HepG2 (cell line): ENCODE measurements at regions not wholly inside any gene's neighbourhood (a gene's known extent, or its start where the extent isn't known, plus 50 kb on each side); places are given as distances from the start of the nearest gene placed in this dataset.

Source experiments
- CBX1 ChIP-seq: IDR thresholded peaks from one replicate; pipeline ENCODE4 v1.6.1; 2016; ENCODE audit warnings: antibody characterized with exemption, low read depth
- CBX5 ChIP-seq: sonication (generic); formaldehyde crosslinking; IDR thresholded peaks from 2 replicates; pipeline ENCODE4 v1.4.0; 2020; ENCODE audit warnings: missing genetic modification reagents, borderline replicate concordance
- FIP1L1 ChIP-seq: fragments of 200-400 bp; formaldehyde crosslinking; IDR thresholded peaks from 2 replicates; pipeline ENCODE4 v1.6.1; 2018; ENCODE audit warnings: low read depth, mild to moderate bottlenecking, low read length, moderate library complexity, borderline replicate concordance; ENCODE audit not compliant: insufficient read depth
- PHF5A ChIP-seq: IDR thresholded peaks from one replicate; pipeline ENCODE4 v1.6.1; 2018; ENCODE audit warnings: low read depth, missing genetic modification reagents; ENCODE audit not compliant: unreplicated experiment
- PRMT3 ChIP-seq: sonication (generic); formaldehyde crosslinking; IDR thresholded peaks from 2 replicates; pipeline ENCODE4 v1.8.1; 2022; ENCODE audit warnings: low read depth, mild to moderate bottlenecking, moderate library complexity, missing genetic modification reagents, borderline replicate concordance
- TAF1 ChIP-seq: sonication (generic); formaldehyde crosslinking; IDR thresholded peaks from 2 replicates; pipeline ENCODE4 v1.4.0; 2020; ENCODE audit warnings: missing genetic modification reagents
- TP53 ChIP-seq: sonication (generic); formaldehyde crosslinking; conservative IDR thresholded peaks from 2 replicates; pipeline ENCODE4 v1.4.0; 2020; ENCODE audit warnings: missing genetic modification reagents
- ZFP62 ChIP-seq: sonication (generic); formaldehyde crosslinking; IDR thresholded peaks from 2 replicates; pipeline ENCODE4 v1.4.0; 2020; ENCODE audit warnings: missing genetic modification reagents
- ZNF350 ChIP-seq: sonication (generic); formaldehyde crosslinking; IDR thresholded peaks from 2 replicates; pipeline ENCODE4 v1.4.0; 2020; ENCODE audit warnings: mild to moderate bottlenecking, low read depth, missing genetic modification reagents, borderline replicate concordance
- ZNF570 ChIP-seq: sonication (generic); formaldehyde crosslinking; IDR thresholded peaks from 2 replicates; pipeline ENCODE4 v1.4.0; 2020; ENCODE audit warnings: mild to moderate bottlenecking, missing genetic modification reagents, borderline replicate concordance
- ZNF616 ChIP-seq: sonication (generic); formaldehyde crosslinking; IDR thresholded peaks from 2 replicates; pipeline ENCODE4 v1.5.0; 2020; ENCODE audit warnings: low read depth, mild to moderate bottlenecking, missing genetic modification reagents
- ZNF670 ChIP-seq: sonication (generic); formaldehyde crosslinking; IDR thresholded peaks from 2 replicates; pipeline ENCODE4 v1.8.0; 2022; ENCODE audit warnings: mild to moderate bottlenecking, missing genetic modification reagents, borderline replicate concordance
- TF ChIP-seq, protein P1 (sequence below): sonication (generic); formaldehyde crosslinking; IDR thresholded peaks from 2 replicates; pipeline ENCODE4 v1.5.0; 2020; ENCODE audit warnings: mild to moderate bottlenecking, missing genetic modification reagents
- TF ChIP-seq, protein P2 (sequence below): sonication (generic); formaldehyde crosslinking; IDR thresholded peaks from 2 replicates; pipeline ENCODE4 v1.4.0; 2020; ENCODE audit warnings: mild to moderate bottlenecking, missing genetic modification reagents
- TF ChIP-seq, protein P3 (sequence below): sonication (generic); formaldehyde crosslinking; IDR thresholded peaks from 2 replicates; pipeline ENCODE4 v1.5.0; 2020; ENCODE audit warnings: mild to moderate bottlenecking, missing genetic modification reagents

DNA sequence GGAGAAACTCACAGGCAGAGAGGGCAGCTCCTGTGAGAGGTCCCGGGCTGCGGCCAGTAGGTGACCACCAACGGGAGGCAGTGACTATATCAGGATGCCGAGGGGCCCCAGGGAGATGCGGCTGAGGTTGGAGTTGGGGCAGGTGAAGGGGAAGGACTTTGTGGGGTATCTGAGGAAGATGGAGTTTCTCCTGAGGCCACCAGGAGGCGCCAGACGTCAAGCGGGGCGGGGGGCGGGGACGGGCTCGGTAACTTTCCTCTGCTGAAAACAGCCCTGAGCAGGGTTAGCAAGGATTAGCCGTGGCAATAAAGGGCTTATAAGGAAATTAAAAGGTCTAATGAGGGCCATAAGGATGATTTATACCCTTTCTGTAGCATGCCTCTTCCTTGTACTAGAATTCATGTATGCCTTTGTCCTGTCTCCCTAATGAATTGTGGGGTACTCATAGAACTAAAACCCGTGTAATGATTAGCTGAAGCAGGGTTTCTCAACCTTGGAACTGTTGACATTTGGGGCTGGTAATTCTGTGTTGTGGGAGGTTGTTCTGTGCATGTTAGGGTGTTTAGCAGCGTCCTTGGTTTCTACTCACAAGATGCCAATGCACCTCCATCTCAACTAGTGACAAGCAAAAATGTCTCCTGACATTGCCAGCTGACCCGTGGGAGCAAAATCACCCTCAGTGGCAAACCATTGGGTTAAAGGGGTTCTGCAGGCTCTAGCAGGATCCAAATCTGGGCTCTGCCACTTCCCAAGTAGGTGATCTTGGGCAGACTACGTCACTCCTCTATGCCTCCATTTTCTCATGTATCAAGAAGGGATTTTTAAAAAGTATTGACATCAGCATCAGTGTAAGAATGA, 74.8 kb upstream of the GRIN2A start (continued):
- TF ChIP-seq PRMT3 (CRISPR knock-in tag) (no peak), FIP1L1 (no peak), PHF5A (CRISPR knock-in tag) (peak; percentile 58), TP53 (CRISPR knock-in tag) (no peak), CBX5 (CRISPR knock-in tag) (no peak), ZNF570 (CRISPR knock-in tag) (peak; percentile 81; the same call in 1 of the 2 replicates), ZFP62 (no peak), TAF1 (peak; percentile 41; the same call in 1 of the 2 replicates), ZNF616 (CRISPR knock-in tag) (no peak), ZNF670 (CRISPR knock-in tag) (no peak), ZNF350 (CRISPR knock-in tag) (no peak; the same call in 1 of the 2 replicates), CBX1 (no peak)
- TF ChIP-seq, protein P1, sequence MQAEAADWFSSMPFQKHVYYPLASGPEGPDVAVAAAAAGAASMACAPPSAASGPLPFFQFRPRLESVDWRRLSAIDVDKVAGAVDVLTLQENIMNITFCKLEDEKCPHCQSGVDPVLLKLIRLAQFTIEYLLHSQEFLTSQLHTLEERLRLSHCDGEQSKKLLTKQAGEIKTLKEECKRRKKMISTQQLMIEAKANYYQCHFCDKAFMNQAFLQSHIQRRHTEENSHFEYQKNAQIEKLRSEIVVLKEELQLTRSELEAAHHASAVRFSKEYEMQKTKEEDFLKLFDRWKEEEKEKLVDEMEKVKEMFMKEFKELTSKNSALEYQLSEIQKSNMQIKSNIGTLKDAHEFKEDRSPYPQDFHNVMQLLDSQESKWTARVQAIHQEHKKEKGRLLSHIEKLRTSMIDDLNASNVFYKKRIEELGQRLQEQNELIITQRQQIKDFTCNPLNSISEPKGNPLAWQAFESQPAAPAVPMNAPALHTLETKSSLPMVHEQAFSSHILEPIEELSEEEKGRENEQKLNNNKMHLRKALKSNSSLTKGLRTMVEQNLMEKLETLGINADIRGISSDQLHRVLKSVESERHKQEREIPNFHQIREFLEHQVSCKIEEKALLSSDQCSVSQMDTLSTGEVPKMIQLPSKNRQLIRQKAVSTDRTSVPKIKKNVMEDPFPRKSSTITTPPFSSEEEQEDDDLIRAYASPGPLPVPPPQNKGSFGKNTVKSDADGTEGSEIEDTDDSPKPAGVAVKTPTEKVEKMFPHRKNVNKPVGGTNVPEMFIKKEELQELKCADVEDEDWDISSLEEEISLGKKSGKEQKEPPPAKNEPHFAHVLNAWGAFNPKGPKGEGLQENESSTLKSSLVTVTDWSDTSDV (CRISPR knock-in tag) = no peak
- TF ChIP-seq, protein P2, sequence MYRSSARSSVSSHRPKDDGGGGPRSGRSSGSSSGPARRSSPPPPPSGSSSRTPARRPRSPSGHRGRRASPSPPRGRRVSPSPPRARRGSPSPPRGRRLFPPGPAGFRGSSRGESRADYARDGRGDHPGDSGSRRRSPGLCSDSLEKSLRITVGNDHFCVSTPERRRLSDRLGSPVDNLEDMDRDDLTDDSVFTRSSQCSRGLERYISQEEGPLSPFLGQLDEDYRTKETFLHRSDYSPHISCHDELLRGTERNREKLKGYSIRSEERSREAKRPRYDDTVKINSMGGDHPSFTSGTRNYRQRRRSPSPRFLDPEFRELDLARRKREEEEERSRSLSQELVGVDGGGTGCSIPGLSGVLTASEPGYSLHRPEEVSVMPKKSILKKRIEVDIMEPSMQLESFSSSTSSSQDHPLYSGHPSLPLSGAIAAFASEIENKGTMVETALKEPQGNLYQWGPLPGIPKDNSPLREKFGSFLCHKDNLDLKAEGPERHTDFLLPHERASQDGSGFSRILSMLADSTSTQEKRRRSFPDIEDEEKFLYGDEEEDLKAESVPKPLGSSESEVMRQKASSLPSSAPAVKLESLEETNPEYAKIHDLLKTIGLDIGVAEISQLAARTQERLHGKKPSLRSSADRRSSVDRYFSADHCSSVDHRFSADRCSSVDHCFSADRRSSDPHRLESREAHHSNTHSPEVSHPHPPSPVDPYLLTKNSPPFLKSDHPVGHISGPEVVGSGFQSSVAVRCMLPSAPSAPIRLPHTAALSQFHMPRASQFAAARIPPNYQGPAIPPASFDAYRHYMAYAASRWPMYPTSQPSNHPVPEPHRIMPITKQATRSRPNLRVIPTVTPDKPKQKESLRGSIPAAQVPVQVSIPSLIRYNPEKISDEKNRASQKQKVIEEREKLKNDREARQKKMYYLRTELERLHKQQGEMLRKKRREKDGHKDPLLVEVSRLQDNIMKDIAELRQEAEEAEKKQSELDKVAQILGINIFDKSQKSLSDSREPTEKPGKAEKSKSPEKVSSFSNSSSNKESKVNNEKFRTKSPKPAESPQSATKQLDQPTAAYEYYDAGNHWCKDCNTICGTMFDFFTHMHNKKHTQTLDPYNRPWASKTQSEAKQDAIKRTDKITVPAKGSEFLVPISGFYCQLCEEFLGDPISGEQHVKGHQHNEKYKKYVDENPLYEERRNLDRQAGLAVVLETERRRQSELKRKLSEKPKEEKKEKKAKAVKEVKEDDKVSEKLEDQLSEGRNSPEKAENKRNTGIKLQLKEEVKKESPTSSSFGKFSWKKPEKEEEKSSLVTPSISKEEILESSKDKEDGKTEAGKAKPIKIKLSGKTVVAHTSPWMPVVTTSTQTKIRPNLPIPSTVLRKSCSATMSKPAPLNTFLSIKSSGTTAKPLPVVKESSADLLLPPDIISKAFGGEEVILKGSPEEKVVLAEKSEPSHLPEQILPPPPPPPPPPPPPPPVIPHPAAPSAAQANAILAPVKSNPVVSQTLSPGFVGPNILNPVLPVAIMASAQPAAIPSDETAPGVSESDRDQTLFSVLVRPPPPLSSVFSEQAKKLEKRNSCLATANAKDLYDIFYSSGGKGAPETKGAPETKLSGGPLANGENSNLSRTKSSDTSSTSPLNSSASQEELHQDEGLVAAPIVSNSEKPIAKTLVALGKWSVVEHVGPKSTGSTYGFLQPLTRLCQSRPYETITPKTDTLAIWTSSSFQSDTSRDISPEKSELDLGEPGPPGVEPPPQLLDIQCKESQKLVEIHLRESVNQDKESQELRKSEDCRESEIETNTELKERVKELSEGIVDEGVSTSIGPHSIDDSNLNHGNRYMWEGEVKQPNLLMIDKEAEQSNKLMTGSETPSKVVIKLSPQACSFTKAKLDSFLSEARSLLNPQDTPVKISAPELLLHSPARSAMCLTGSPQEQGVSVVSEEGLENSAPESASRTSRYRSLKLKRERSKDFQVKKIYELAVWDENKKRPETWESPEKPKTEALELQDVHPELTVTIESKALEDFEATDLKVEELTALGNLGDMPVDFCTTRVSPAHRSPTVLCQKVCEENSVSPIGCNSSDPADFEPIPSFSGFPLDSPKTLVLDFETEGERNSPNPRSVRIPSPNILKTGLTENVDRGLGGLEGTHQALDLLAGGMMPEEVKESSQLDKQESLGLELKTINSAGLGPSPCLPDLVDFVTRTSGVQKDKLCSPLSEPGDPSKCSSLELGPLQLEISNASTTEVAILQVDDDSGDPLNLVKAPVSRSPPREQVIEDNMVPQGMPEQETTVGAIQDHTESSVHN = peak; percentile 75; the same call in 1 of the 2 replicates
- TF ChIP-seq, protein P3, sequence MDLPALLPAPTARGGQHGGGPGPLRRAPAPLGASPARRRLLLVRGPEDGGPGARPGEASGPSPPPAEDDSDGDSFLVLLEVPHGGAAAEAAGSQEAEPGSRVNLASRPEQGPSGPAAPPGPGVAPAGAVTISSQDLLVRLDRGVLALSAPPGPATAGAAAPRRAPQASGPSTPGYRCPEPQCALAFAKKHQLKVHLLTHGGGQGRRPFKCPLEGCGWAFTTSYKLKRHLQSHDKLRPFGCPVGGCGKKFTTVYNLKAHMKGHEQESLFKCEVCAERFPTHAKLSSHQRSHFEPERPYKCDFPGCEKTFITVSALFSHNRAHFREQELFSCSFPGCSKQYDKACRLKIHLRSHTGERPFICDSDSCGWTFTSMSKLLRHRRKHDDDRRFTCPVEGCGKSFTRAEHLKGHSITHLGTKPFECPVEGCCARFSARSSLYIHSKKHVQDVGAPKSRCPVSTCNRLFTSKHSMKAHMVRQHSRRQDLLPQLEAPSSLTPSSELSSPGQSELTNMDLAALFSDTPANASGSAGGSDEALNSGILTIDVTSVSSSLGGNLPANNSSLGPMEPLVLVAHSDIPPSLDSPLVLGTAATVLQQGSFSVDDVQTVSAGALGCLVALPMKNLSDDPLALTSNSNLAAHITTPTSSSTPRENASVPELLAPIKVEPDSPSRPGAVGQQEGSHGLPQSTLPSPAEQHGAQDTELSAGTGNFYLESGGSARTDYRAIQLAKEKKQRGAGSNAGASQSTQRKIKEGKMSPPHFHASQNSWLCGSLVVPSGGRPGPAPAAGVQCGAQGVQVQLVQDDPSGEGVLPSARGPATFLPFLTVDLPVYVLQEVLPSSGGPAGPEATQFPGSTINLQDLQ (CRISPR knock-in tag) = 0 out of 2 replicates have a peak, but pooled peaks have one; percentile 45
